Activated CD8-positive, alpha-beta memory T cell treated with anti-CD3 and anti-CD28 coated beads for 36 hours (primary cell): ENCODE measurements at regions not wholly inside any gene's neighbourhood (a gene's known extent, or its start where the extent isn't known, plus 50 kb on each side); places are given as distances from the start of the nearest gene placed in this dataset.

Experiments used
- CTCF ChIA-PET: fragments of 350-600 bp; sonication (Branson Sonifier 250); formaldehyde crosslinking; loops from one replicate; lab custom pipeline; 2021; ENCODE audit warnings: antibody characterized with exemption; lab: Charles Lee
- POLR2A ChIA-PET: fragments of 350-600 bp; sonication (Branson Sonifier 250); formaldehyde crosslinking; loops from one replicate; lab custom pipeline; 2021; ENCODE audit warnings: antibody characterized with exemption; lab: Charles Lee

DNA sequence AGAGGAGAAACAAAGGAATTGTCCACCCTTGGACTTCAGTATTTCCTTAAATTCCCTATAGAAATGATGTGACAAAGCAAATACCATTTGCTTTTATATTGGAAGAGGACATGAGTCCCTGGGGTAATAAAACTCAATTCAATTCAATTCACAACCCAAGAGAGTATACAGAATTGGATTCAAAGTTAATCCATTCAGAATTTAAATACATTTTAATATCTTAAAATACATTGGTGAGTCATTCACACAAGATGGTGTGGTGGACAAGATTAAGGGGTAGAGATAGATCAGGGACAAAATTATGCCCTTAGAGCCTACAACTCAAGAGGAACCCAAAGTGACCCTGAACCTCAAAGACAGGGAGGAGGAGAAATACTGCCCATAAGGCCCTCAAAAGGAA lies 495.0 kb upstream of the TMPO start:
- POLR2A ChIA-PET, result no interaction called here
- CTCF ChIA-PET, result no interaction called here

DNA sequence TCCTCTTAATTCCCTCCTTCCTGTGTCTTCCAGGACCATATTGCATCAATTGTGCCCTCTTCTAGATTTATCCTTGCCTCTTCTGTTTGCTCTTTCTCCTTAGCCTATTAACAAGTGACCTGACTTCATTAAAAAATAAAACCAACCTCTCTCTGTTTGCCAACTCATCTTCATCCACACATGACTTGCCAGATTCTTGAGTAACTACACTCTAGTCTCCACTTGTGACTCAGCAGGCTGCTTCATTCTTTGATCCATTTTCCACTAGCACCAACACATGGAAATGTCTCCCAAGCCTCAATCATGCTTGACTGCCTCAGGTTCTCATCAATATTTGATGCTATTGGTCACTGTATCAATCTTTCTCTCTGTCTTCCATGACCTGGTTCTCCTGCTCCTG lies 492.4 kb upstream of the TMPO start:
- ChIA-PET POLR2A (no interaction called here), CTCF (no interaction called here)

DNA sequence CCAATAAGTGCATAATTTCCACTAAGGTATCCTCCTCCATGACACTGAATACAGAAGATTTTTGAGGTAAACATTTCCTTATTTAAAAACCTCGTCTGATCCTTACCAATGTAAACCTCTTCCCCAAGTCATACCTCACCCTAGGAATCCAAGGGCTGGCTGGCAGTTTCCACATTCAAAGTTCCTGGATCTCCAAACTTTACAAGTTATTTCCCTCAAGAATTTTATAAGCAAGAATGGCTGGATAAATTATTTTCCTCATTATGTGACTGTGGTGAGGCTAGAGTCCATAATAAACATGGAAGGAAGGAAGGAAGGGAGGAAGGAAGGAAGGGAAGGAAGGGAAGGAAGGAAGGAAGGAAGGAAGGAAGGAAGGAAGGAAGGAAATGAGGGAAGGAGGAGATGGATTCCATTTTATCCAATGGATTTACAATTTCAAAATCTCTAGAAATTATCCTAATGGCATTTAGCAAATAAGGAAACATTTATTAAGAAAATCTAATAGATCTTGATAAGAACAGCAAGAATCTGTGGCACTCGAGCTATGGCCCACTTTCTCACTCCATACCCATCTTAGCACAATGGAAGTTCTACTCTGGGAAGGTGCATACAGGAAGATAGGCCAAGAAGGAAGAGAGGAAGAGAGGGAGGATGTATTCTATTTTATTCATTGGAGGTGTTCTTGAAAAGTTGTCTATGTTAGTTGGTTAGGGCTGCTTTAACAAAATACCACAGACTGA lies 477.8 kb upstream of the TMPO start:
- POLR2A ChIA-PET, result no interaction called here
- CTCF ChIA-PET, result no interaction called here

DNA sequence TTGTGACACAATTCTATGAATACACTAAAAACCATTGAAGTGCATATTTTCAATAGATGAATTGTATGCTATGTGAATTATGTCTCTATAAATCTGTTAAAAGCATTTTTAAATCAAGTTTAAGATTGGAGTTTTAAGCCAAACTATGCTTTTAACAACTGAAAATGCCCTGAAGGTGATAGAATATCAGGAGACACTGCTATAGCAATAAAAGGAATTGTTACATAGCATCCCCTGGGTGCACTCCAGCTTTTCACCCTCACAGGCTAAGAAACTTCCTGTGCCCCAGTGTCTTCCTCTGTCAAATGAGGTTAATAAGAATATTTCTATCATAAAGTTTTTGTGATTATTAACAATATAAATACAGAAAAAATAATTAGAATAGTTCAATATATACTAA lies 472.7 kb upstream of the TMPO start:
- POLR2A ChIA-PET, result no interaction called here
- CTCF ChIA-PET, result no interaction called here

DNA sequence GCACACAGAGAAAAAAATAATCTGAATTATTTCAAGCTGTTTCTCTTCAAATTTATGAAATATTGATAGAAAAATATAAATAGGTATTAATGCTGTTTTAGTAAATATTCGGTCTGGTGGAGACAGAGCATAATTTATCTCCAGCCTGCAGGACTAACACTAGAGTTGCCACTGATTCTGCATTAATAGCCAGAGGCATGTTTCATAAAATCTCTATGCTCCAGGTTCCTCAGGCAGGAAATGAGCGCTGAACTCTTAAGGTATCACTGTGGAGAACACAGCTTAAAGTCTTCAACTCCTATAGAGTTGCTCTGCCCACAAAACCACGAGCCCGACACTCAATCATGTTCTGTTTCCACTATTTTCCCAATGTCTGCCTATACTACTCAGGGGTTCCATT lies 470.0 kb upstream of the TMPO start:
- POLR2A ChIA-PET, result no interaction called here
- CTCF ChIA-PET, result no interaction called here

DNA sequence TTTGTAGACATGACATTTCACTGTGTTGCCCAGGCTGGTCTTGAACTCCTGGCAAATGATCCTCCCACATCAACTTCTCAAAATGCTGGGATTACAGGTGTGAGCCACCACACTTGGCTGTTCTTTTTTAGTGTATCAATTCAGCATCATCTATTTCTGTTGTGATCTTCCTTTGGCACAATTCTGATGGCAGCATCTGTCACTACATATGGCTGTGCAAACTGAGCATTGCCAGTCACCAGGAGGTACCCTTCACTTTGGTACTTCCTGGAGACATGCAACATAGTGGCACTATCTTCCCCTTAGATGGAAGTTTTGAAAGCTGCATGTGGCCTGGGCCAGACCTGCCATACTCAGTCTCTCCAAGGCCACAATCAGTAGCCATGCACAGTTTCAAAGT lies 467.1 kb upstream of the TMPO start:
- ChIA-PET POLR2A (no interaction called here), CTCF (no interaction called here)

DNA sequence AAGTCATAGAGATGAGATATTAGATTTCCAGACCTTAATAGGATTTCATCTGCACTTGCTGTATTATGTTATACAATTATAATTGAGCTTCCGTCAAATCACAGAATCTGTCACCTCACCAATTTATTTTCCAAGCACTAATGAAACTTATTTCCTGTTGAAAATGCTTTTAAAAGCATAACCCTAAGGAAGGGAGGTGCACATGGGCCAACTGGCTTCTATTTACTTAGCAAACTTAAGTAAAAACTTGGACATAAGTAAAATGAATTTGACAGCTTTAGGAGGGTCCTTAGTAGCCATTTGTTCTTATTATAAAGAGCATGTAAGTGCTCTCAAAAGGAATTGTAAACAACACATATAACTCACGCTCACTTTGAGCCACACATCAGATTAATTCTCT lies 462.2 kb upstream of the TMPO start:
- POLR2A ChIA-PET, result no interaction called here

DNA sequence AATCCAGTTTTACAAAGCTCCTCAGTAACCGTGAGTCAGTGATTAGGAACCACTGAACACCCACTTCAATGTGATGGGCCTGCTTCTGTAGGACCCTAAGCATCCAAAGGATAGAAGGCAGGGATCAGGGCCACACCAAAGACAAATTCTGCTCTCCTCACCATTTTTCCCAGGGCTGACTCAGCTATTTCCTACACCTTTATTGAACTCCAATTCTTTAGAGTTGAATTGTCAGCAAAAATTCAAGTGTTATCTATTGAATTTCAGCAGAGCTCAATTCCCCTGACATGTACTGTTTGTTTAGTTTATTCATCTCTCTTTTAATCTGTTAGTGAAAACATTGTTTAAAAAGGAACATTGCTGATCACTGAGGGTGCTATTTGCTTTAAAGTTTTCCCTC lies 457.7 kb upstream of the TMPO start:
- CTCF ChIA-PET, result no interaction called here
- POLR2A ChIA-PET, result no interaction called here

More for the DNA sequence above, 462.2 kb upstream of the TMPO start:
- CTCF ChIA-PET, result no interaction called here

DNA sequence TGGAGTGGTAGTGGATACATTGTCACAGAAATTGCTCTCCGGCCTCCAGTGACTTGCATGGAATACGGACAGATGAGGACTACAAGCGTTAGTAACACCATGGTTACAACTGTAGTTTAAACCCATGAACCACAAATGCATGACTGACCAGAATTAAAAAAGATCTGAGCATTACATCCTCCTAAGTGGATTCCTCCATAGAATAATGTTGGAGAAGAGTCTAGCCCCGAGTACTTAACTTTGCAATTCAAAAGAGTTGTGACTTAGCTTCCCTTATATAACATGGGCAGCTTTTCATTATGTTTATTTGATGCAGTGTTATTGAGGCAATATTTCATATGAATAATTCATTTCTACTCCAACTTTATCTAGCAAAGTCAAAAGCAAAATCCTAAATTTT lies 457.2 kb upstream of the TMPO start:
- POLR2A ChIA-PET, result no interaction called here
- CTCF ChIA-PET, result no interaction called here

DNA sequence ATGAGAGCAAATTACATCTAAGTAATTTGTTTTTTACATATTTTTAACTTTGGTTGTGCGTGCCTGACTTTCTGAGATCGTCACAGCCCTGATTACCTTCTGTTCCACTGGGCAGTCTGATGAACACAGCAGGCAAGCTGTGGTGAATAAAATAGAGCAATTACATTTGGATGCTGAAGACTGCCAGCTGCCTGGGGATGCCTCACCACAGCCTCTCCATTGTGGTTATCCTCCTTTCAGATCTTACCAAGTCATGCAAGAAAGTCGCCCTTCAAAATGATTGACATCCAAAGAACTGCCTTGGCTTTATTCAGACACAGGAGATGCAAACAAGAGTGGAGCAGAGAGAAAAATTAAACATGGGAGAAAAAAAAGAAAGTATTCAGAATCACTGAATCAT lies 456.6 kb upstream of the TMPO start:
- ChIA-PET CTCF (no interaction called here), POLR2A (no interaction called here)

DNA sequence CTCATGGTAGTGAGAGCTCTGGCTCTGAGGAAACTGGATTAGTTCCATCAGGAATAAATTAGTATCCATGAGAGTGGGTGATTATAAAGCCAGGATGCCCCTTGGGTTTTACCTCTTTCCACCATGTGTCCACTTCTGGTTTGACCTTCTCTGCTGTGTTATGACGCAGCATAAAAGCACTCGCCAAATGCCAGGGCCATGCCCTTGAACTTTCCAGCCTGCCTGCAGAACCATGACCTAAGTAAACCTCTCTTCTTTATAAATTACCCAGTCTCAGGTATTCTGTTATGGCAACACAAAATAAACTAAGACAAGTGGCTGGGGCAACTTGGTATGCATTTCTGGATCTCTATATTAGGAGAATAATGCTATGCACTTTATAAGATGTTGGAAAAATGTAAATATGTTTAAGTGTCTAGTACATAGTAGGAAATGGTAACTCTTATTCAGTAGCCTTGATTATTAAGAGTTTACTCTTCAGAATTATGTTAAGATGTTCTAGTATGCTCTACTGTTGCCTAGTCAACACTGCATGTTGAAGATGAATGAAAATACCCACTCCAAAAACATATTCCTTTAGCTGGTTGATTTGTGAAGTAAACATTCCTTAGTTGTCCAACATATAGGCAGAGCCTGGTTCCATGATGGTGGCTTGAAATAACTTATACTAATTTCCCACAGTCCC lies 455.6 kb upstream of the TMPO start:
- POLR2A ChIA-PET, result no interaction called here

DNA sequence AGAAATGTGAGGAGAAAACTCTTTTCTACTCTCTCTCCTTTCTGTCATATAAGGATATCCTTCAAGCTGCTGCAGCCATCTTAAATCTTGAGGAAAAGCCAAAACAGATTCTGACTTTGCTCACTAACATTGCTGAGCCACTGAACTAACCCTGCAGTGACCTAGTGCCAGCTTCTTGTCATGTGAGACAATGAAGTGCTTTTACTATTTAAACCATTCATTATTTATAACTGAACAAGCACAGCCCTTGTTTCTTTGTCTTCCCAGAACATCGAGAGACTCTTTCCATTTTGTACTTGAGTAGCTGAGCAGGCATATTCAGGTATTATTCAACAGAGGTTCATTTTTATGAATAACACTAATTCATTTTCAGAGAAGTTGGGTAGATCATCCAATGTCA lies 455.0 kb upstream of the TMPO start:
- POLR2A ChIA-PET, result no interaction called here
- CTCF ChIA-PET, result no interaction called here

More for the DNA sequence above, 455.6 kb upstream of the TMPO start:
- CTCF ChIA-PET, result no interaction called here

DNA sequence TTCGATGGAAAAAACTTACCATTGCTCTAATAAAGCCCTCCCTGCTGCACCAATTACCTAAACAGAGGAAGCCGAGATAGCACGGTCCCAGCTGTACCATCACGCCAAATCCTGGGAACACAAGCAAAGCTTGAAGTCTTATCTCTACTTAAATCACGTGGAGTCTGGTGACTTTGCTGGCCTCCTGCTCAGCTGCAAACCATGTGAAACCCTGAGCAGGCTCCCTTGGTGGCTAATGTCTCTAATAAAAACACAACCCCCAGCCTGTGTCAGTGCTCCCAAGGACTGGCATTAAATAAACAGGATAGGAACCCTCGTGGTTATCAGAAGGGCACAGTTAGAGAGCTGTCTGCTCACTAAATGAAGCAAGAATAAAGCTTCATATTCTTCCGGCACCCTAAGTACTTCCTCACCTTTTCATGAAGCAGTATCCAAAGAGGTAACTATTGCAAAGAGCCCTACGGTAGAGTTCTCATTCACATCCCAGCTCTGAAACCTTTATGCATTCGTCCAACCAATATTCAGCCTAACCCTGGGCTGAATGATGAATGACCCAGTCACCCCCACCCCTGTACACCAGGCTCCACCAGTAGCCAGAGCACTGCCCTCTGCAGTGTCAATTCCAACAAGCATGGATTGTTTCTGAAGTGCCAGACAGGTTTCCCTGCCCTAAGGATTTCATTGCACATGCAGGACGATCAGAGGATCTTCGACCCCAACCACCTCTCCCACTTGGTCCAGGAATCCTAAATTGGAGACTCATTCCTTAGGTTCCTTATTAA lies 452.7 kb upstream of the TMPO start:
- POLR2A ChIA-PET, result no interaction called here

DNA sequence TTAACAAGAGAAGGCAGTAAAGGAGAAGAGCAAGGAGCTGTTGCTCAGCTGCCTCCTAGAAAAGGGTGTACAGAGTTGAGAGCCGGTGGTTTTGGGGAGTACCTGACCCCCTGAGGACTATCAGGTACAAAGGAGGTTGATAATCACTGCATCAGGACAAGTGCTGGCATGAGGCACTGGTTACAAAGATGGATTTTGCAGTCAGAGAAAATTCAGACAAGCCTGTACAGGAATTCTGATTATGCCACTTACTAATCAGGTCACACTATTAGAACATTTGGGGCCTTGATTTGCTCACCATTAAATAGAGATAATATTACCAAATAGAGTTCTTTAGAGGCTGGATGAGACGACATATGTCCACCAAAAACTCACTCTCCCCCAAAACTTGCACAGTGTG lies 450.9 kb upstream of the TMPO start:
- CTCF ChIA-PET, result no interaction called here
- POLR2A ChIA-PET, result no interaction called here

More for the DNA sequence above, 452.7 kb upstream of the TMPO start:
- CTCF ChIA-PET, result no interaction called here

DNA sequence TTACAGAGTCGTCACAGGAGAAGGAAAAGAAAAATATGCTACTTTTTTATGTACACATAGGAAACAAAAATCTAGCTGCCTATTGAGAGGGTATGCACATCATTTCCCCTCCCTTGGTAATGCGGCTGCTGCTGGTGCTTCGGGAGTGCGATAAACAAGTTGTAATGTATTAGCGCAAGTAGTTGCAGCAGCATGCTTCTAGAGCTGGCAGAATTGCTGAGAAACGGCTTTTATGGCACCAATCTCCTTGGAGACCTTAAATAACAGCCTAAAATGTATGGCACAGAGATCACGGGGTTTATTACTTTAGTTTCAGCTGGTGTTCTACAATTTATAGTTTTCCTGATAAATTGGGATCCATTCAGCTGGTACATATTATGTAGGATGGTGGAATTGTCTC lies 447.6 kb upstream of the TMPO start:
- ChIA-PET POLR2A (no interaction called here), CTCF (no interaction called here)

DNA sequence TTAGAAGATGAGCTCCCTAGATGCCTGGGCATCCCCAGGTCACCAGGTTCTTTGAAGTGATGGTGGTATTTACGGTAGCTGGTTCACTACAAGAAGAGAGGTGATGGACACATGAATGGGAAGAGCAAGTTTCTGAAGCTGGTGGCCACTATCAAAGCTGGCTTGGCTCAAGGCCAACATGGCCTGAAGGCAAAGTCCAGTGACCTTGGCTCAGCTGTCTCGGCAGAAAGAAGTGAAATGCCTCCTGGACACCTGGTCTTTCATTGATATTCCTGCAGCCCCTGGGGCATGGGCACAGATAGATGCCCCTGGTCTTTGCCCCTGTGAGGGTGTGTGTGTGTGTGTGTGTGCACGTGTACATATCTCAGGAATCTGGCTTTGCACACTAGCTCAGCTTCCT lies 441.8 kb upstream of the TMPO start:
- ChIA-PET POLR2A (no interaction called here), CTCF (no interaction called here)

DNA sequence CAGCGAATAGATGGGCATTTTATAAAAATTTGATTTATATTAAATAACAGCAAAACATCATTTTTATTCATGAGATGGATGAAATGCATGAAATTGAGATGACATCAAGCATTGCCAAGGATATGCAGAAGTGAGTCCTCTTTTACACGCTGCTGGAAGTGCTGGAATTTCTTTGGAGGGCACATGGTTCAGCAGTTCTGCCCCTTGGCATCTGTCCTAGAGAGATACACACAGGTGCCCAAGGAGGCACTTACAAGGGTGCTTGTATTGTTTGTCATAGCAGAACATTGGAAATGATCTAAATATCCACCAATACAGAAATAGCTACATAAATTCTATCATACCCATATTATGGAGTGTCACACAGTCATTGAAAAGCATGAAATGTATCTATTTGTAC lies 441.1 kb upstream of the TMPO start:
- CTCF ChIA-PET, result no interaction called here
- POLR2A ChIA-PET, result no interaction called here

DNA sequence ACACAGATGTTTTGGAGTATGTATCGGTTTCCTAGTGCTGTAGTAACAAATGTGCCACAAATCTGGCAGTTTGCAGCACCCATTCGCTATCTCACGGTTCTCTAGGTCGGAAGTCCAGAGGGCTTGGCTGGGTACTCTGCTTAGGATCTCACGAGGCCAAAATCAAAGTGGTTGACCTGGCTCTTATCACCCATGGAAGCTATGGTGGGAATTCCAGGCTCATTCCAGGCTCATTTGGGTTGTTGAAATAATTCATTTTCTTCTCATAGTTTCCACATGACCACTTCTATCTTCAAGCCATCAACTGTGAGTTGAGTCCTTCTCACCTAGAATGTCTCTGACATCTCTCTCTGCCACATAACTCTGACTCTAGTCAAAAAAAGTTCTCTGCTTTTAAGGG lies 431.0 kb upstream of the TMPO start:
- ChIA-PET CTCF (no interaction called here), POLR2A (no interaction called here)

DNA sequence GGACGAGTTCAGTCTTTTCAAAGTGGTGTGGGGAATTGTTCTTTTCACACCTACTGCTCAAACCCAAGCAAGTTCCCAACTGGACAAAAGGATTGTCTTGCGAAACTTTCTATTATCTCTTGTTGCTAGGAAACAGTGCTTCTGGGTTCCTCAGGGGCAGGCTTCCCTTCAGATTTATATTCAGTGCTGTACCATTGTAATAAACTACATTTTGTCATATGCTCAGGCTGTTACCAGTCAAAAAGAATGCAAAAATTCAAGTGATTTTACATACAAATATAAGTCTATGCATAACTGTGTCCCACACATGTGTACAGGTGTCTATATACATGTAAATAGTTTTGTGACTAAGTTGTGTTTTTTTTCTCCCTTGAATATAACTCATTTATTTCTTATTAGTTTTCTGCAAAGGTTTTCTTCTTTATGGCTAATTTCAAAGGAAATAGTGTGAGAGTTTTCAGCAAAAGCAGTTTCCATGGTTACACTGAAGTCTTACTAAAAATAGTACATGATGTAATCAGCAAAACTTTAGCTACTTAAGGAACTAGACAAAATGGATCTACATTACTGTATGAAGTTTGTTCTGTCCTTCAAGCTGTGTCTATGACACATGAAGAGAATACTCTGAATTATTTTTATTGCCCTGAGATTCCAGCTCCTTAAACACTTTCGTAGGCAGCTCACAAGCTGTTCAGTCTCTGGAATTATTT lies 430.2 kb upstream of the TMPO start:
- POLR2A ChIA-PET, result no interaction called here
- CTCF ChIA-PET, result no interaction called here

DNA sequence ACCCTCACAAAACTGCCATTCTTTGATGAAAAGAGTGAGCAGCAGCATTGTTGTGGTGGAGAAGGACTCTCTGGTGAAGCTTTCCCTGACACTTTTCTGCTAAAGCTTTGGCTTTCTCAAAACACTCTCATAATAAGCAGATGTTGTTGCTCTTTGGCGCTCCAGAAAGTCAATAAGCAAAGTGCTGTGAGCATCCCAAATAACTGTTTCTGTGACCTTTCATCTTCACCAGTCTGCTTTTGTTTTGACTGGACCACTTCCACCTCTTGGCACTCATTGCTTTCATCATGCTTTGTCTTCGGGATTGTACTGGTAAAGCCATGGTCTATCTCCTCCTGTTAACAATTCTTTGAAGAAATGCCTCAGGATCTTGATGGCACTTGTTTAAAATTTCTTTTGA lies 424.7 kb upstream of the TMPO start:
- ChIA-PET POLR2A (no interaction called here), CTCF (no interaction called here)
